ENCODE measurements at regions not wholly inside any gene's neighbourhood (a gene's known extent, or its start where the extent isn't known, plus 50 kb on each side); places are given as distances from the start of the nearest gene placed in this dataset.

DNA sequence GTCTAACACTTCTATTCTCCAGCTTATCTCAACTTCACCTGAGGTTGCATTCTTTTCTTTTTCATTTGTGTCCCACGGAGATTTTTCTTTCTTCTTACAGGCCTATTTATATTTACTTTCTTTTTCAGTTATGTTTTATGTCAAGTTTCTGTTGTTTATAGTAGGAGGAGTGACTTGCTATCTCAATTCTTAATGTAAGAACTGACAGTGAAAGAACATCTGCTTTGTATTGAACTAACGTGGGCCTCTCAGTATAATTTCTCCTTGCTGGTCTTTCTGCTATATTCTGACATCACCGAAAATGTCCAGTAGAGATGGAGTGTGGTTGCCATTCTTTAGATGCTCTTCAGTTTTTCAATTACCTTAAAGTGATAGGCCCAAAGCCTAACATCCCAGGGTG, 521.7 kb downstream of the EPM2A start:
- CTCF ChIA-PET = no interaction called here

DNA sequence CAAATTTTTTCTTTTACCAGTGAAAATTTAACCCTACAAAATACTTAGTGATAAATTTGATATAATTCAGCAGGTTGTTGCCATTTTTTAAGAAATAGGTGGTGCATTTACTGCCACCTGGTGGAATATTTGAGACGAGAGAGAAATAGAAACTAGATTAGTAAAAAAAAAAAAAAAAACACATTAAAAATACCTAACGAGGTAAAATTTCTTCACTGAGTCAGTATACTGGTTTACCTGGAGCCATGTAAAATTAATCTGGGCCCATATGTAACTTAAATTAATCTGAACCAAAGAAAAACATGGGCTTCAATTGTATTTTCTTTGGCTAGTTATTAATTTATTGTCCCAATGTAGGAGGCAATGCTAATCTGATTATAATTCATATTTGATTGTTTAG, 520.8 kb downstream of the EPM2A start:
- TF ChIP-seq, protein P1, sequence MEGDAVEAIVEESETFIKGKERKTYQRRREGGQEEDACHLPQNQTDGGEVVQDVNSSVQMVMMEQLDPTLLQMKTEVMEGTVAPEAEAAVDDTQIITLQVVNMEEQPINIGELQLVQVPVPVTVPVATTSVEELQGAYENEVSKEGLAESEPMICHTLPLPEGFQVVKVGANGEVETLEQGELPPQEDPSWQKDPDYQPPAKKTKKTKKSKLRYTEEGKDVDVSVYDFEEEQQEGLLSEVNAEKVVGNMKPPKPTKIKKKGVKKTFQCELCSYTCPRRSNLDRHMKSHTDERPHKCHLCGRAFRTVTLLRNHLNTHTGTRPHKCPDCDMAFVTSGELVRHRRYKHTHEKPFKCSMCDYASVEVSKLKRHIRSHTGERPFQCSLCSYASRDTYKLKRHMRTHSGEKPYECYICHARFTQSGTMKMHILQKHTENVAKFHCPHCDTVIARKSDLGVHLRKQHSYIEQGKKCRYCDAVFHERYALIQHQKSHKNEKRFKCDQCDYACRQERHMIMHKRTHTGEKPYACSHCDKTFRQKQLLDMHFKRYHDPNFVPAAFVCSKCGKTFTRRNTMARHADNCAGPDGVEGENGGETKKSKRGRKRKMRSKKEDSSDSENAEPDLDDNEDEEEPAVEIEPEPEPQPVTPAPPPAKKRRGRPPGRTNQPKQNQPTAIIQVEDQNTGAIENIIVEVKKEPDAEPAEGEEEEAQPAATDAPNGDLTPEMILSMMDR (IDR thresholded peaks at IDR 0.05) = peak; percentile 53
- TF ChIP-seq TEAD1 (CRISPR knock-in tag; IDR thresholded peaks at IDR 0.05) = no peak
- H3K27ac Mint-ChIP-seq = no peak overlapping the region
- ChIA-PET CTCF (no interaction called here), POLR2A (no interaction called here)
- H3K36me3 Mint-ChIP-seq = no peaks in the 10 kb centered on the region
- H3K4me1 Mint-ChIP-seq = no peaks in the 10 kb centered on the region
- no peak overlapping the region for H3K4me3 Mint-ChIP-seq
- ATAC-seq = no peak
- DNase-seq (ENCODE audit: low spot score) = no peak
- H3K27me3 Mint-ChIP-seq (ENCODE audit: low read depth) = no peaks in the 10 kb centered on the region; the same call in 1 of the 2 replicates
- no peaks in the 10 kb centered on the region for H3K9me3 Mint-ChIP-seq

More for the DNA sequence above, 521.7 kb downstream of the EPM2A start:
- ATAC-seq (no peak), DNase-seq (ENCODE audit: low spot score) (no peak)
- Mint-ChIP-seq H3K27me3 (ENCODE audit: low read depth) (no peaks in the 10 kb centered on the region; the same call in 1 of the 2 replicates), H3K4me3 (no peak overlapping the region), H3K9me3 (no peaks in the 10 kb centered on the region), H3K36me3 (no peaks in the 10 kb centered on the region), H3K27ac (no peak overlapping the region), H3K4me1 (no peaks in the 10 kb centered on the region)
- POLR2A ChIA-PET = no interaction called here
- TF ChIP-seq TEAD4 (CRISPR knock-in tag; IDR thresholded peaks at IDR 0.05) (no peak), GABPB1 (CRISPR knock-in tag; IDR thresholded peaks at IDR 0.05) (no peak), PRRX2 (CRISPR knock-in tag; IDR thresholded peaks at IDR 0.05) (no peak), HMGA2 (CRISPR knock-in tag; IDR thresholded peaks at IDR 0.05) (no peak), TP53 (CRISPR knock-in tag; IDR thresholded peaks at IDR 0.05) (no peak), NR1H2 (CRISPR knock-in tag; IDR thresholded peaks at IDR 0.05) (no peak), TCF7 (CRISPR knock-in tag; IDR thresholded peaks at IDR 0.05; ENCODE audit: low read depth) (no peak), CBFB (CRISPR knock-in tag; IDR thresholded peaks at IDR 0.05; ENCODE audit: low read depth) (no peak), ZNF671 (CRISPR knock-in tag; IDR thresholded peaks at IDR 0.05) (no peak), GRHL2 (CRISPR knock-in tag; IDR thresholded peaks at IDR 0.05; ENCODE audit: insufficient replicate concordance, severe bottlenecking) (no peak), SMAD4 (CRISPR knock-in tag; IDR thresholded peaks at IDR 0.05) (no peak), ETV6 (CRISPR knock-in tag; IDR thresholded peaks at IDR 0.05) (no peak), ZNF121 (CRISPR knock-in tag; IDR thresholded peaks at IDR 0.05) (no peak)
- TF ChIP-seq, protein P2, sequence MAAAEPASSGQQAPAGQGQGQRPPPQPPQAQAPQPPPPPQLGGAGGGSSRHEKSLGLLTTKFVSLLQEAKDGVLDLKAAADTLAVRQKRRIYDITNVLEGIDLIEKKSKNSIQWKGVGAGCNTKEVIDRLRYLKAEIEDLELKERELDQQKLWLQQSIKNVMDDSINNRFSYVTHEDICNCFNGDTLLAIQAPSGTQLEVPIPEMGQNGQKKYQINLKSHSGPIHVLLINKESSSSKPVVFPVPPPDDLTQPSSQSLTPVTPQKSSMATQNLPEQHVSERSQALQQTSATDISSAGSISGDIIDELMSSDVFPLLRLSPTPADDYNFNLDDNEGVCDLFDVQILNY (CRISPR knock-in tag; IDR thresholded peaks at IDR 0.05) = no peak
- TF ChIP-seq, protein P3, sequence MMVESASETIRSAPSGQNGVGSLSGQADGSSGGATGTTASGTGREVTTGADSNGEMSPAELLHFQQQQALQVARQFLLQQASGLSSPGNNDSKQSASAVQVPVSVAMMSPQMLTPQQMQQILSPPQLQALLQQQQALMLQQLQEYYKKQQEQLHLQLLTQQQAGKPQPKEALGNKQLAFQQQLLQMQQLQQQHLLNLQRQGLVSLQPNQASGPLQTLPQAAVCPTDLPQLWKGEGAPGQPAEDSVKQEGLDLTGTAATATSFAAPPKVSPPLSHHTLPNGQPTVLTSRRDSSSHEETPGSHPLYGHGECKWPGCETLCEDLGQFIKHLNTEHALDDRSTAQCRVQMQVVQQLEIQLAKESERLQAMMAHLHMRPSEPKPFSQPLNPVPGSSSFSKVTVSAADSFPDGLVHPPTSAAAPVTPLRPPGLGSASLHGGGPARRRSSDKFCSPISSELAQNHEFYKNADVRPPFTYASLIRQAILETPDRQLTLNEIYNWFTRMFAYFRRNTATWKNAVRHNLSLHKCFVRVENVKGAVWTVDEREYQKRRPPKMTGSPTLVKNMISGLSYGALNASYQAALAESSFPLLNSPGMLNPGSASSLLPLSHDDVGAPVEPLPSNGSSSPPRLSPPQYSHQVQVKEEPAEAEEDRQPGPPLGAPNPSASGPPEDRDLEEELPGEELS (CRISPR knock-in tag; IDR thresholded peaks at IDR 0.05) = no peak
- TF ChIP-seq, protein P4, sequence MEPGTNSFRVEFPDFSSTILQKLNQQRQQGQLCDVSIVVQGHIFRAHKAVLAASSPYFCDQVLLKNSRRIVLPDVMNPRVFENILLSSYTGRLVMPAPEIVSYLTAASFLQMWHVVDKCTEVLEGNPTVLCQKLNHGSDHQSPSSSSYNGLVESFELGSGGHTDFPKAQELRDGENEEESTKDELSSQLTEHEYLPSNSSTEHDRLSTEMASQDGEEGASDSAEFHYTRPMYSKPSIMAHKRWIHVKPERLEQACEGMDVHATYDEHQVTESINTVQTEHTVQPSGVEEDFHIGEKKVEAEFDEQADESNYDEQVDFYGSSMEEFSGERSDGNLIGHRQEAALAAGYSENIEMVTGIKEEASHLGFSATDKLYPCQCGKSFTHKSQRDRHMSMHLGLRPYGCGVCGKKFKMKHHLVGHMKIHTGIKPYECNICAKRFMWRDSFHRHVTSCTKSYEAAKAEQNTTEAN (CRISPR knock-in tag; IDR thresholded peaks at IDR 0.05) = no peak
- TF ChIP-seq, protein P5, sequence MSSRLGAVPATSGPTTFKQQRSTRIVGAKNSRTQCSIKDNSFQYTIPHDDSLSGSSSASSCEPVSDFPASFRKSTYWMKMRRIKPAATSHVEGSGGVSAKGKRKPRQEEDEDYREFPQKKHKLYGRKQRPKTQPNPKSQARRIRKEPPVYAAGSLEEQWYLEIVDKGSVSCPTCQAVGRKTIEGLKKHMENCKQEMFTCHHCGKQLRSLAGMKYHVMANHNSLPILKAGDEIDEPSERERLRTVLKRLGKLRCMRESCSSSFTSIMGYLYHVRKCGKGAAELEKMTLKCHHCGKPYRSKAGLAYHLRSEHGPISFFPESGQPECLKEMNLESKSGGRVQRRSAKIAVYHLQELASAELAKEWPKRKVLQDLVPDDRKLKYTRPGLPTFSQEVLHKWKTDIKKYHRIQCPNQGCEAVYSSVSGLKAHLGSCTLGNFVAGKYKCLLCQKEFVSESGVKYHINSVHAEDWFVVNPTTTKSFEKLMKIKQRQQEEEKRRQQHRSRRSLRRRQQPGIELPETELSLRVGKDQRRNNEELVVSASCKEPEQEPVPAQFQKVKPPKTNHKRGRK (CRISPR knock-in tag; IDR thresholded peaks at IDR 0.05; ENCODE audit: borderline replicate concordance) = no peak
- TF ChIP-seq, protein P6, sequence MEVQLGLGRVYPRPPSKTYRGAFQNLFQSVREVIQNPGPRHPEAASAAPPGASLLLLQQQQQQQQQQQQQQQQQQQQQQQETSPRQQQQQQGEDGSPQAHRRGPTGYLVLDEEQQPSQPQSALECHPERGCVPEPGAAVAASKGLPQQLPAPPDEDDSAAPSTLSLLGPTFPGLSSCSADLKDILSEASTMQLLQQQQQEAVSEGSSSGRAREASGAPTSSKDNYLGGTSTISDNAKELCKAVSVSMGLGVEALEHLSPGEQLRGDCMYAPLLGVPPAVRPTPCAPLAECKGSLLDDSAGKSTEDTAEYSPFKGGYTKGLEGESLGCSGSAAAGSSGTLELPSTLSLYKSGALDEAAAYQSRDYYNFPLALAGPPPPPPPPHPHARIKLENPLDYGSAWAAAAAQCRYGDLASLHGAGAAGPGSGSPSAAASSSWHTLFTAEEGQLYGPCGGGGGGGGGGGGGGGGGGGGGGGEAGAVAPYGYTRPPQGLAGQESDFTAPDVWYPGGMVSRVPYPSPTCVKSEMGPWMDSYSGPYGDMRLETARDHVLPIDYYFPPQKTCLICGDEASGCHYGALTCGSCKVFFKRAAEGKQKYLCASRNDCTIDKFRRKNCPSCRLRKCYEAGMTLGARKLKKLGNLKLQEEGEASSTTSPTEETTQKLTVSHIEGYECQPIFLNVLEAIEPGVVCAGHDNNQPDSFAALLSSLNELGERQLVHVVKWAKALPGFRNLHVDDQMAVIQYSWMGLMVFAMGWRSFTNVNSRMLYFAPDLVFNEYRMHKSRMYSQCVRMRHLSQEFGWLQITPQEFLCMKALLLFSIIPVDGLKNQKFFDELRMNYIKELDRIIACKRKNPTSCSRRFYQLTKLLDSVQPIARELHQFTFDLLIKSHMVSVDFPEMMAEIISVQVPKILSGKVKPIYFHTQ (CRISPR knock-in tag; IDR thresholded peaks at IDR 0.05) = no peak
- TF ChIP-seq, protein P7, sequence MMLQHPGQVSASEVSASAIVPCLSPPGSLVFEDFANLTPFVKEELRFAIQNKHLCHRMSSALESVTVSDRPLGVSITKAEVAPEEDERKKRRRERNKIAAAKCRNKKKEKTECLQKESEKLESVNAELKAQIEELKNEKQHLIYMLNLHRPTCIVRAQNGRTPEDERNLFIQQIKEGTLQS (CRISPR knock-in tag; conservative IDR thresholded peaks at IDR 0.05) = no peak

Data from WTC11 (cell line).